Natural killer cell treated with Interleukin-12 subunit alpha and Interleukin-12 subunit beta and Interleukin-15 and Interleukin-18, amount 100 ng/mL, for 72 hours (primary cell): ENCODE measurements at regions not wholly inside any gene's neighbourhood (a gene's known extent, or its start where the extent isn't known, plus 50 kb on each side); places are given as distances from the start of the nearest gene placed in this dataset.

Experiments used
- ATAC-seq, 2 donors: fragments of 150-1000 bp; cut with Tn5 transposase in 1 of 2; sonication (Bioruptor Pico), chemical (Tn5 transposase) in 1 of 2; 2 replicates each; pipeline ENCODE4 v1.10.0; 2021
- DNase-seq: peaks from one replicate; pipeline ENCODE4 v3.0.0; 2022; ENCODE audit warnings: low spot score
- H3K27ac Mint-ChIP-seq, 2 donors: 1 replicate in 1 of 2; 2 replicates in 1 of 2; pipeline ENCODE4 v1.8.0; 2022; ENCODE audit warnings: mixed read lengths in 2 of 2, mild to moderate bottlenecking in 1 of 2, moderate library complexity in 1 of 2
- H3K27me3 Mint-ChIP-seq, 2 donors: 1 replicate in 1 of 2; 2 replicates in 1 of 2; pipeline ENCODE4 v1.8.0; 2022; ENCODE audit warnings: mixed read lengths in 2 of 2
- H3K36me3 Mint-ChIP-seq: one replicate; pipeline ENCODE4 v1.8.0; 2022; ENCODE audit warnings: mixed read lengths
- H3K4me1 Mint-ChIP-seq, 2 donors: 1 replicate in 1 of 2; 2 replicates in 1 of 2; pipeline ENCODE4 v1.8.0; 2022; ENCODE audit warnings: low read depth in 2 of 2, mixed read lengths in 2 of 2, mild to moderate bottlenecking in 1 of 2
- H3K4me3 Mint-ChIP-seq: one replicate; pipeline ENCODE4 v1.8.0; 2022; ENCODE audit warnings: mixed read lengths
- H3K9me3 Mint-ChIP-seq: 2 replicates; pipeline ENCODE4 v1.8.0; 2022; ENCODE audit warnings: mixed read lengths

GRCh38 chr16:13543850-13544249, 376.1 kb upstream of the ERCC4 start:
- peaks cover 12% of the 10 kb centered on the region for H3K9me3 Mint-ChIP-seq
- H3K27me3 Mint-ChIP-seq, result no peaks in the 10 kb centered on the region
- no peak for DNase-seq
- H3K36me3 Mint-ChIP-seq, result no peaks in the 10 kb centered on the region
- H3K4me1 Mint-ChIP-seq, result no peaks in the 10 kb centered on the region
- H3K4me3 Mint-ChIP-seq, result no peak overlapping the region
- no peak overlapping the region for H3K27ac Mint-ChIP-seq
- ATAC-seq, result no peak

GRCh38 chr16:13545271-13545670, 374.7 kb upstream of the ERCC4 start:
- ATAC-seq, result no peak
- H3K27ac Mint-ChIP-seq, result no peak overlapping the region
- H3K27me3 Mint-ChIP-seq, result no peaks in the 10 kb centered on the region
- no peak overlapping the region for H3K4me3 Mint-ChIP-seq
- peaks cover 7% of the 10 kb centered on the region for H3K9me3 Mint-ChIP-seq
- DNase-seq, result no peak
- H3K4me1 Mint-ChIP-seq, result no peaks in the 10 kb centered on the region
- no peaks in the 10 kb centered on the region for H3K36me3 Mint-ChIP-seq

- Mint-ChIP-seq H3K4me3 (no peak overlapping the region), H3K27ac (no peak overlapping the region), H3K36me3 (no peaks in the 10 kb centered on the region), H3K27me3 (no peaks in the 10 kb centered on the region), H3K4me1 (no peaks in the 10 kb centered on the region), H3K9me3 (peaks cover 7% of the 10 kb centered on the region)
- DNase-seq, result no peak
- ATAC-seq, result no peak
These were observed 369.7 kb upstream of the ERCC4 start for GRCh38 chr16:13550254-13550653.

- no peaks in the 10 kb centered on the region for H3K4me1 Mint-ChIP-seq
- H3K36me3 Mint-ChIP-seq, result no peaks in the 10 kb centered on the region
- H3K27ac Mint-ChIP-seq, result no peak overlapping the region
- H3K27me3 Mint-ChIP-seq, result peaks cover 0 to 5% of the 10 kb centered on the region in 2 donors
- no peak for ATAC-seq
- no peak for DNase-seq
- peaks cover 9% of the 10 kb centered on the region for H3K9me3 Mint-ChIP-seq
- H3K4me3 Mint-ChIP-seq, result no peak overlapping the region
These were observed 367.6 kb upstream of the ERCC4 start for GRCh38 chr16:13552062-13552959.

GRCh38 chr16:13552960-13553257, 367.0 kb upstream of the ERCC4 start:
- Mint-ChIP-seq H3K4me1 (no peaks in the 10 kb centered on the region), H3K27me3 (peaks cover 0 to 6% of the 10 kb centered on the region in 2 donors), H3K36me3 (no peaks in the 10 kb centered on the region), H3K27ac (no peak overlapping the region), H3K9me3 (peaks cover 9% of the 10 kb centered on the region), H3K4me3 (no peak overlapping the region)
- ATAC-seq, result no peak
- DNase-seq, result no peak

GRCh38 chr16:13553453-13553985, 366.4 kb upstream of the ERCC4 start:
- no peak overlapping the region for H3K4me3 Mint-ChIP-seq
- H3K36me3 Mint-ChIP-seq, result no peaks in the 10 kb centered on the region
- peaks cover 0 to 6% of the 10 kb centered on the region in 2 donors for H3K27me3 Mint-ChIP-seq
- H3K27ac Mint-ChIP-seq, result no peak overlapping the region
- DNase-seq (no peak), ATAC-seq (no peak)
- H3K4me1 Mint-ChIP-seq, result no peaks in the 10 kb centered on the region
- peaks cover 11% of the 10 kb centered on the region for H3K9me3 Mint-ChIP-seq

GRCh38 chr16:13554005-13554404, 365.9 kb upstream of the ERCC4 start:
- Mint-ChIP-seq H3K36me3 (no peaks in the 10 kb centered on the region), H3K4me1 (no peaks in the 10 kb centered on the region), H3K9me3 (peaks cover 11% of the 10 kb centered on the region), H3K4me3 (no peak overlapping the region), H3K27me3 (peaks cover 0 to 6% of the 10 kb centered on the region in 2 donors), H3K27ac (no peak overlapping the region)
- ATAC-seq, result no peak
- DNase-seq, result no peak

- H3K27me3 Mint-ChIP-seq, result peaks cover 0 to 6% of the 10 kb centered on the region in 2 donors
- H3K4me3 Mint-ChIP-seq, result no peak overlapping the region
- no peaks in the 10 kb centered on the region for H3K36me3 Mint-ChIP-seq
- no peak for ATAC-seq
- peaks cover 11% of the 10 kb centered on the region for H3K9me3 Mint-ChIP-seq
- no peak for DNase-seq
- no peak overlapping the region for H3K27ac Mint-ChIP-seq
- H3K4me1 Mint-ChIP-seq, result no peaks in the 10 kb centered on the region
These were observed 365.3 kb upstream of the ERCC4 start for GRCh38 chr16:13554643-13555042.

GRCh38 chr16:13557418-13557817, 362.5 kb upstream of the ERCC4 start:
- Mint-ChIP-seq H3K9me3 (peaks cover 8% of the 10 kb centered on the region), H3K36me3 (no peaks in the 10 kb centered on the region), H3K27me3 (peaks cover 0 to 6% of the 10 kb centered on the region in 2 donors), H3K27ac (no peak overlapping the region), H3K4me3 (no peak overlapping the region), H3K4me1 (no peaks in the 10 kb centered on the region)
- no peak for ATAC-seq
- no peak for DNase-seq

GRCh38 chr16:13558752-13559151, 361.2 kb upstream of the ERCC4 start:
- Mint-ChIP-seq H3K4me3 (no peak overlapping the region), H3K27ac (no peak overlapping the region), H3K9me3 (peaks cover 5% of the 10 kb centered on the region), H3K4me1 (no peaks in the 10 kb centered on the region), H3K36me3 (no peaks in the 10 kb centered on the region), H3K27me3 (peaks cover 0 to 6% of the 10 kb centered on the region in 2 donors)
- ATAC-seq (no peak), DNase-seq (no peak)

- Mint-ChIP-seq H3K27ac (no peak overlapping the region), H3K4me1 (no peaks in the 10 kb centered on the region), H3K9me3 (peaks cover 5% of the 10 kb centered on the region), H3K27me3 (peaks cover 0 to 6% of the 10 kb centered on the region in 2 donors), H3K4me3 (no peak overlapping the region), H3K36me3 (no peaks in the 10 kb centered on the region)
- DNase-seq, result no peak
- ATAC-seq, result no peak
These were observed 360.3 kb upstream of the ERCC4 start for GRCh38 chr16:13559624-13560023.

GRCh38 chr16:13560151-13560550, 359.8 kb upstream of the ERCC4 start:
- Mint-ChIP-seq H3K36me3 (no peaks in the 10 kb centered on the region), H3K4me3 (no peak overlapping the region), H3K27me3 (peaks cover 0 to 6% of the 10 kb centered on the region in 2 donors), H3K4me1 (no peaks in the 10 kb centered on the region), H3K27ac (no peak overlapping the region), H3K9me3 (peaks cover 5% of the 10 kb centered on the region)
- DNase-seq (no peak), ATAC-seq (no peak)

GRCh38 chr16:13561291-13562070, 358.5 kb upstream of the ERCC4 start:
- H3K9me3 Mint-ChIP-seq, result peaks cover 5% of the 10 kb centered on the region
- H3K4me1 Mint-ChIP-seq, result no peaks in the 10 kb centered on the region
- ATAC-seq (no peak), DNase-seq (no peak)
- H3K4me3 Mint-ChIP-seq, result no peak overlapping the region
- no peaks in the 10 kb centered on the region for H3K36me3 Mint-ChIP-seq
- peaks cover 0 to 6% of the 10 kb centered on the region in 2 donors for H3K27me3 Mint-ChIP-seq
- H3K27ac Mint-ChIP-seq, result no peak overlapping the region

- Mint-ChIP-seq H3K4me3 (no peak overlapping the region), H3K27ac (no peak overlapping the region), H3K9me3 (peaks cover 7% of the 10 kb centered on the region), H3K4me1 (no peaks in the 10 kb centered on the region), H3K27me3 (no peaks in the 10 kb centered on the region), H3K36me3 (no peaks in the 10 kb centered on the region)
- no peak for ATAC-seq
- no peak for DNase-seq
These were observed 351.2 kb upstream of the ERCC4 start for GRCh38 chr16:13568803-13569202.
